ENCODE measurements at regions not wholly inside any gene's neighbourhood (a gene's known extent, or its start where the extent isn't known, plus 50 kb on each side); places are given as distances from the start of the nearest gene placed in this dataset.

GRCh38 chr5:2261004-2261703 is 378.4 kb upstream of the IRX4 start:
- TF ChIP-seq POLR2AphosphoS5 (IDR thresholded peaks at IDR 0.05; ENCODE audit: insufficient read depth, low read depth, low read length) (no peak), POLR2A (IDR thresholded peaks at IDR 0.05; ENCODE audit: low read depth, low read length) (no peak), MAX (IDR thresholded peaks at IDR 0.05; ENCODE audit: insufficient read depth, insufficient read length) (no peak), EZH2 (IDR thresholded peaks at IDR 0.05; ENCODE audit: borderline replicate concordance, low read depth, low read length, severe bottlenecking) (no peak)
- TF ChIP-seq, protein P1, sequence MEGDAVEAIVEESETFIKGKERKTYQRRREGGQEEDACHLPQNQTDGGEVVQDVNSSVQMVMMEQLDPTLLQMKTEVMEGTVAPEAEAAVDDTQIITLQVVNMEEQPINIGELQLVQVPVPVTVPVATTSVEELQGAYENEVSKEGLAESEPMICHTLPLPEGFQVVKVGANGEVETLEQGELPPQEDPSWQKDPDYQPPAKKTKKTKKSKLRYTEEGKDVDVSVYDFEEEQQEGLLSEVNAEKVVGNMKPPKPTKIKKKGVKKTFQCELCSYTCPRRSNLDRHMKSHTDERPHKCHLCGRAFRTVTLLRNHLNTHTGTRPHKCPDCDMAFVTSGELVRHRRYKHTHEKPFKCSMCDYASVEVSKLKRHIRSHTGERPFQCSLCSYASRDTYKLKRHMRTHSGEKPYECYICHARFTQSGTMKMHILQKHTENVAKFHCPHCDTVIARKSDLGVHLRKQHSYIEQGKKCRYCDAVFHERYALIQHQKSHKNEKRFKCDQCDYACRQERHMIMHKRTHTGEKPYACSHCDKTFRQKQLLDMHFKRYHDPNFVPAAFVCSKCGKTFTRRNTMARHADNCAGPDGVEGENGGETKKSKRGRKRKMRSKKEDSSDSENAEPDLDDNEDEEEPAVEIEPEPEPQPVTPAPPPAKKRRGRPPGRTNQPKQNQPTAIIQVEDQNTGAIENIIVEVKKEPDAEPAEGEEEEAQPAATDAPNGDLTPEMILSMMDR (IDR thresholded peaks at IDR 0.05; ENCODE audit: extremely low read depth in 1 of 2, insufficient read depth in 1 of 2, low read depth in 1 of 2, low read length in 2 of 2): no peak

All from endothelial cell of umbilical vein (primary cell).